ENCODE measurements at regions not wholly inside any gene's neighbourhood (a gene's known extent, or its start where the extent isn't known, plus 50 kb on each side); places are given as distances from the start of the nearest gene placed in this dataset.

DNA sequence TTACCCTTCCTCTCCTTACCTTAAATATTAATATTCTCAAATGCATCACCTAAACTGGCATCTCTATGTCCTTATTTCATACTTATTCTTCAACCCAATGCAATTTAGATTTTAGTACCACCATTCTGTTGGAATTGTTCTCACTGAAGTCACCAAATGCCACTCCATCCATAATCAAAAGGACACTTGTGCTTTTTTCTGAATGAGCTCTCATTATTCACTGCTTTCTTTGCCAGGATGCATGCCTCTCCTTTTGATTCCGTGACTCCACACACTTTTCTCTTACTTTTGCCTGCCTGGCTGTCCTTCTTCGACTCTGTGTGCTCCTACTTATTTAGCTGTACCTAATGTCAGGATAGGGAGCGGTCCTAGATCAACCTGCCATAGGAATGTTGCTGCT is 633.1 kb upstream of the BOD1L1 start:
- Histone ChIP-seq H3K79me2 (ENCODE audit: low read length) (no peaks in the 10 kb centered on the region), H3K4me2 (ENCODE audit: low read depth, low read length) (no peak overlapping the region), H3K4me3 (ENCODE audit: low read length) (no peak overlapping the region), H3K9me2 (replicated peaks; ENCODE audit: insufficient read depth, low read length) (no peaks in the 10 kb centered on the region), H3K27me3 (replicated peaks; ENCODE audit: insufficient read depth, low read length) (no peaks in the 10 kb centered on the region), H4K20me1 (ENCODE audit: insufficient read depth, low read length) (no peaks in the 10 kb centered on the region), H3K27ac (ENCODE audit: low read length) (no peak overlapping the region), H2AFZ (ENCODE audit: low read length) (no peak overlapping the region), H3K36me3 (replicated peaks; ENCODE audit: insufficient read depth, low read length) (no peaks in the 10 kb centered on the region), H3K9me3 (replicated peaks; ENCODE audit: insufficient read depth, low read length) (no peaks in the 10 kb centered on the region), H3K9ac (ENCODE audit: low read length) (no peak overlapping the region), H3K4me1 (ENCODE audit: low read length) (no peaks in the 10 kb centered on the region), H3F3A (ENCODE audit: insufficient read depth, low read length) (no peaks in the 10 kb centered on the region)
- no peak for TF ChIP-seq EZH2phosphoT487 (IDR thresholded peaks at IDR 0.05; ENCODE audit: low read length)
- TF ChIP-seq EZH2 (optimal IDR thresholded peaks at IDR 0.05; ENCODE audit: low read depth, low read length): no peak
- no peak for TF ChIP-seq CTCF (IDR thresholded peaks at IDR 0.05; ENCODE audit: low read length)
- DNase-seq: no peak

- no peak overlapping the region for H3K27ac ChIP-seq (ENCODE audit: low read length)
- H3K79me2 ChIP-seq (ENCODE audit: low read length): no peaks in the 10 kb centered on the region
- no peak overlapping the region for H3K4me2 ChIP-seq (ENCODE audit: low read depth, low read length)
- no peaks in the 10 kb centered on the region for H3F3A ChIP-seq (ENCODE audit: insufficient read depth, low read length)
- no peaks in the 10 kb centered on the region for H3K9me3 ChIP-seq (replicated peaks; ENCODE audit: insufficient read depth, low read length)
- DNase-seq: no peak
- TF ChIP-seq CTCF (IDR thresholded peaks at IDR 0.05; ENCODE audit: low read length) (no peak), EZH2phosphoT487 (IDR thresholded peaks at IDR 0.05; ENCODE audit: low read length) (no peak), EZH2 (optimal IDR thresholded peaks at IDR 0.05; ENCODE audit: low read depth, low read length) (no peak)
- H3K9ac ChIP-seq (ENCODE audit: low read length): no peak overlapping the region
- no peaks in the 10 kb centered on the region for H3K4me1 ChIP-seq (ENCODE audit: low read length)
- H3K27me3 ChIP-seq (replicated peaks; ENCODE audit: insufficient read depth, low read length): no peaks in the 10 kb centered on the region
- no peaks in the 10 kb centered on the region for H3K9me2 ChIP-seq (replicated peaks; ENCODE audit: insufficient read depth, low read length)
- no peaks in the 10 kb centered on the region for H3K36me3 ChIP-seq (replicated peaks; ENCODE audit: insufficient read depth, low read length)
- H3K4me3 ChIP-seq (ENCODE audit: low read length): no peak overlapping the region
- H2AFZ ChIP-seq (ENCODE audit: low read length): no peak overlapping the region
- no peaks in the 10 kb centered on the region for H4K20me1 ChIP-seq (ENCODE audit: insufficient read depth, low read length)
Measured at GRCh38 chr4:14262221-14262620, 634.7 kb upstream of the BOD1L1 start.

- Histone ChIP-seq H2AFZ (ENCODE audit: low read length) (no peak overlapping the region), H3K27me3 (replicated peaks; ENCODE audit: insufficient read depth, low read length) (no peaks in the 10 kb centered on the region), H3K9me3 (replicated peaks; ENCODE audit: insufficient read depth, low read length) (no peaks in the 10 kb centered on the region), H3F3A (ENCODE audit: insufficient read depth, low read length) (no peaks in the 10 kb centered on the region), H3K4me2 (ENCODE audit: low read depth, low read length) (no peak overlapping the region), H3K4me3 (ENCODE audit: low read length) (no peak overlapping the region), H3K79me2 (ENCODE audit: low read length) (no peaks in the 10 kb centered on the region), H3K9me2 (replicated peaks; ENCODE audit: insufficient read depth, low read length) (no peaks in the 10 kb centered on the region), H3K36me3 (replicated peaks; ENCODE audit: insufficient read depth, low read length) (no peaks in the 10 kb centered on the region), H4K20me1 (ENCODE audit: insufficient read depth, low read length) (no peaks in the 10 kb centered on the region), H3K4me1 (ENCODE audit: low read length) (peaks cover under 1% of the 10 kb centered on the region; the same call in 1 of the 2 replicates), H3K27ac (ENCODE audit: low read length) (no peak overlapping the region), H3K9ac (ENCODE audit: low read length) (no peak overlapping the region)
- no peak for DNase-seq
- no peak for TF ChIP-seq CTCF (IDR thresholded peaks at IDR 0.05; ENCODE audit: low read length)
- TF ChIP-seq EZH2phosphoT487 (IDR thresholded peaks at IDR 0.05; ENCODE audit: low read length): no peak
- no peak for TF ChIP-seq EZH2 (optimal IDR thresholded peaks at IDR 0.05; ENCODE audit: low read depth, low read length)
Measured at GRCh38 chr4:14264437-14264836, 636.9 kb upstream of the BOD1L1 start.

Measured in MM.1S (cell line).